ENCODE measurements at regions not wholly inside any gene's neighbourhood (a gene's known extent, or its start where the extent isn't known, plus 50 kb on each side); places are given as distances from the start of the nearest gene placed in this dataset.

- 73 to 79% methylated on average over 2 of the region's 2 CpGs for WGBS, 2 donors
Measured at GRCh38 chr12:103075848-103076247, 118.4 kb downstream of the ASCL1 start.

GRCh38 chr12:103077108-103077773, 119.8 kb downstream of the ASCL1 start:
- DNase-seq: no peak
- Histone ChIP-seq H3K27ac (ENCODE audit: low read depth in 1 of 2, low read length in 1 of 2) (no peak overlapping the region), H3K9ac (ENCODE audit: insufficient read depth in 1 of 2, low read length in 2 of 2) (no peak overlapping the region), H3K4me1 (ENCODE audit: control insufficient read depth in 5 of 5, insufficient read depth in 5 of 5, low read length in 5 of 5) (no peaks in the 10 kb centered on the region), H3K36me3 (ENCODE audit: control insufficient read depth in 4 of 4, insufficient read depth in 4 of 4, low read length in 4 of 4) (no peaks in the 10 kb centered on the region), H3K4me3 (no peak overlapping the region), H3K27me3 (ENCODE audit: control insufficient read depth in 3 of 3, insufficient read depth in 3 of 3, low read length in 2 of 3) (no peaks in the 10 kb centered on the region), H3K9me3 (ENCODE audit: control insufficient read depth in 4 of 4, insufficient read depth in 3 of 4, low read length in 3 of 4) (peaks cover 0 to 2% (median 1%) of the 10 kb centered on the region in 4 donors)
- WGBS, 2 donors: 44 to 54% methylated on average over 1 of the region's 1 CpG
- ATAC-seq (ENCODE audit: insufficient read depth, low FRiP score): no peak
- no peak for TF ChIP-seq CTCF (IDR thresholded peaks at IDR 0.05; ENCODE audit: control extremely low read depth, extremely low read depth)

More at GRCh38 chr12:103075848-103076247, 118.4 kb downstream of the ASCL1 start:
- DNase-seq: no peak
- ATAC-seq (ENCODE audit: insufficient read depth, low FRiP score): no peak
- no peaks in the 10 kb centered on the region for H3K4me1 ChIP-seq (ENCODE audit: control insufficient read depth in 5 of 5, insufficient read depth in 5 of 5, low read length in 5 of 5)
- H3K4me3 ChIP-seq: no peak overlapping the region
- no peaks in the 10 kb centered on the region for H3K27me3 ChIP-seq (ENCODE audit: control insufficient read depth in 3 of 3, insufficient read depth in 3 of 3, low read length in 2 of 3)
- TF ChIP-seq CTCF (IDR thresholded peaks at IDR 0.05; ENCODE audit: control extremely low read depth, extremely low read depth): no peak
- no peak overlapping the region for H3K9ac ChIP-seq (ENCODE audit: insufficient read depth in 1 of 2, low read length in 2 of 2)
- H3K9me3 ChIP-seq (ENCODE audit: control insufficient read depth in 4 of 4, insufficient read depth in 3 of 4, low read length in 3 of 4): peaks cover 0 to 5% (median 2%) of the 10 kb centered on the region in 4 donors
- H3K27ac ChIP-seq (ENCODE audit: low read depth in 1 of 2, low read length in 1 of 2): no peak overlapping the region
- no peaks in the 10 kb centered on the region for H3K36me3 ChIP-seq (ENCODE audit: control insufficient read depth in 4 of 4, insufficient read depth in 4 of 4, low read length in 4 of 4)

GRCh38 chr12:103085541-103085940, 128.1 kb downstream of the ASCL1 start:
- WGBS, 2 donors: 85 to 86% methylated on average over 5 of the region's 5 CpGs
- Histone ChIP-seq H3K9ac (ENCODE audit: insufficient read depth in 1 of 2, low read length in 2 of 2) (no peak overlapping the region), H3K27me3 (ENCODE audit: control insufficient read depth in 3 of 3, insufficient read depth in 3 of 3, low read length in 2 of 3) (no peaks in the 10 kb centered on the region), H3K4me1 (ENCODE audit: control insufficient read depth in 5 of 5, insufficient read depth in 5 of 5, low read length in 5 of 5) (no peaks in the 10 kb centered on the region), H3K9me3 (ENCODE audit: control insufficient read depth in 4 of 4, insufficient read depth in 3 of 4, low read length in 3 of 4) (peaks cover 0 to 2% (median 0%) of the 10 kb centered on the region in 4 donors), H3K27ac (ENCODE audit: low read depth in 1 of 2, low read length in 1 of 2) (no peak overlapping the region), H3K4me3 (no peak overlapping the region), H3K36me3 (ENCODE audit: control insufficient read depth in 4 of 4, insufficient read depth in 4 of 4, low read length in 4 of 4) (no peaks in the 10 kb centered on the region)
- no peak for TF ChIP-seq CTCF (IDR thresholded peaks at IDR 0.05; ENCODE audit: control extremely low read depth, extremely low read depth)
- DNase-seq (no peak), ATAC-seq (ENCODE audit: insufficient read depth, low FRiP score) (no peak)

- H3K36me3 ChIP-seq (ENCODE audit: control insufficient read depth in 4 of 4, insufficient read depth in 4 of 4, low read length in 4 of 4): no peaks in the 10 kb centered on the region
- H3K27me3 ChIP-seq (ENCODE audit: control insufficient read depth in 3 of 3, insufficient read depth in 3 of 3, low read length in 2 of 3): no peaks in the 10 kb centered on the region
- DNase-seq (no peak), ATAC-seq (ENCODE audit: insufficient read depth, low FRiP score) (no peak)
- WGBS, 2 donors: 86 to 89% methylated on average over 6 of the region's 6 CpGs
- no peak for TF ChIP-seq CTCF (IDR thresholded peaks at IDR 0.05; ENCODE audit: control extremely low read depth, extremely low read depth)
- H3K9me3 ChIP-seq (ENCODE audit: control insufficient read depth in 4 of 4, insufficient read depth in 3 of 4, low read length in 3 of 4): no peaks in the 10 kb centered on the region
- no peak overlapping the region for H3K9ac ChIP-seq (ENCODE audit: insufficient read depth in 1 of 2, low read length in 2 of 2)
- no peaks in the 10 kb centered on the region for H3K4me1 ChIP-seq (ENCODE audit: control insufficient read depth in 5 of 5, insufficient read depth in 5 of 5, low read length in 5 of 5)
- H3K4me3 ChIP-seq: no peak overlapping the region
- no peak overlapping the region for H3K27ac ChIP-seq (ENCODE audit: low read depth in 1 of 2, low read length in 1 of 2)
Measured at GRCh38 chr12:103086471-103086870, 129.0 kb downstream of the ASCL1 start.
